NCI-H748 treated with DMSO at 0.1 percent for 48 hours (cell line): ENCODE measurements at regions not wholly inside any gene's neighbourhood (a gene's known extent, or its start where the extent isn't known, plus 50 kb on each side); places are given as distances from the start of the nearest gene placed in this dataset.

Experiments
- DNase-seq: peaks from one replicate; lab custom pipeline; 2025; lab: John Stamatoyannopoulos, UW

- no peak for DNase-seq
These were observed 455.0 kb downstream of the PCNX1 start for GRCh38 chr14:71362282-71362681.

- DNase-seq = no peak
These were observed 455.8 kb downstream of the PCNX1 start for GRCh38 chr14:71362920-71363584.

GRCh38 chr14:71363946-71364925 is 457.0 kb downstream of the PCNX1 start:
- no peak for DNase-seq

GRCh38 chr14:71365361-71365760 is 458.1 kb downstream of the PCNX1 start:
- DNase-seq = no peak

GRCh38 chr14:71366861-71367260 is 459.6 kb downstream of the PCNX1 start:
- no peak for DNase-seq

GRCh38 chr14:71371711-71372396 is 464.6 kb downstream of the PCNX1 start:
- DNase-seq = no peak

- DNase-seq = no peak
These were observed 465.2 kb downstream of the PCNX1 start for GRCh38 chr14:71372411-71372838.

GRCh38 chr14:71373773-71374172 is 466.5 kb downstream of the PCNX1 start:
- DNase-seq = no peak

GRCh38 chr14:71374989-71375388 is 467.7 kb downstream of the PCNX1 start:
- DNase-seq = no peak

GRCh38 chr14:71377099-71377498 is 469.8 kb downstream of the PCNX1 start:
- no peak for DNase-seq

- no peak for DNase-seq
These were observed 473.0 kb downstream of the PCNX1 start for GRCh38 chr14:71380271-71380670.

- DNase-seq = no peak
These were observed 474.6 kb downstream of the PCNX1 start for GRCh38 chr14:71381814-71382213.

- DNase-seq = no peak
These were observed 475.1 kb downstream of the PCNX1 start for GRCh38 chr14:71382315-71382714.

- DNase-seq = no peak
These were observed 476.3 kb downstream of the PCNX1 start for GRCh38 chr14:71383510-71383909.

- DNase-seq = no peak
These were observed 477.0 kb downstream of the PCNX1 start for GRCh38 chr14:71384007-71384845.

- no peak for DNase-seq
These were observed 480.5 kb downstream of the PCNX1 start for GRCh38 chr14:71387753-71388152.

- DNase-seq = no peak
These were observed 481.1 kb downstream of the PCNX1 start for GRCh38 chr14:71388336-71388735.

- DNase-seq = no peak
These were observed 481.6 kb downstream of the PCNX1 start for GRCh38 chr14:71388862-71389261.

- no peak for DNase-seq
These were observed 487.1 kb downstream of the PCNX1 start for GRCh38 chr14:71394386-71394785.

GRCh38 chr14:71395151-71395604 is 487.9 kb downstream of the PCNX1 start:
- no peak for DNase-seq

- no peak for DNase-seq
These were observed 488.4 kb downstream of the PCNX1 start for GRCh38 chr14:71395636-71396035.
